Nephron (organoid): ENCODE measurements at regions not wholly inside any gene's neighbourhood (a gene's known extent, or its start where the extent isn't known, plus 50 kb on each side); places are given as distances from the start of the nearest gene placed in this dataset.

Experiments used
- H3K27ac Mint-ChIP-seq, 3 experiments: 2 replicates each; pipeline ENCODE4 v1.8.0; 2020; ENCODE audit warnings: mixed read lengths in 3 of 3, mild to moderate bottlenecking in 2 of 3, moderate library complexity in 1 of 3
- H3K27me3 Mint-ChIP-seq: 2 replicates; pipeline ENCODE4 v1.8.0; 2021; ENCODE audit warnings: low read depth, mild to moderate bottlenecking, moderate library complexity, mixed read lengths
- H3K36me3 Mint-ChIP-seq: 2 replicates; pipeline ENCODE4 v1.8.0; 2020; ENCODE audit warnings: low read depth, mixed read lengths
- H3K4me1 Mint-ChIP-seq: 2 replicates; pipeline ENCODE4 v1.8.0; 2020; ENCODE audit warnings: mixed read lengths
- H3K4me3 Mint-ChIP-seq, 3 experiments: 2 replicates each; pipeline ENCODE4 v1.8.0; 2020; ENCODE audit warnings: mild to moderate bottlenecking in 3 of 3, mixed read lengths in 3 of 3, moderate library complexity in 2 of 3
- H3K9me3 Mint-ChIP-seq: 2 replicates; pipeline ENCODE4 v1.8.0; 2020; ENCODE audit warnings: mixed read lengths
- CTCF ChIP-seq, 3 experiments: fragments of 200-600 bp; sonication (generic); IDR thresholded peaks; one replicate each; pipeline ENCODE4 v1.5.0; 2021; ENCODE audit warnings: antibody characterized with exemption in 3 of 3; ENCODE audit not compliant: unreplicated experiment in 3 of 3

- TF ChIP-seq CTCF (IDR thresholded peaks at IDR 0.05; ENCODE audit: unreplicated experiment in 3 of 3): no peak
- Mint-ChIP-seq H3K27ac (peak overlapping the region in 2 of 3 experiments; percentile 36 to 54), H3K4me1 (peaks cover 16% of the 10 kb centered on the region), H3K27me3 (peaks cover 9% of the 10 kb centered on the region), H3K4me3 (no peak overlapping the region), H3K36me3 (peaks cover 3% of the 10 kb centered on the region), H3K9me3 (peaks cover 3% of the 10 kb centered on the region)
These were observed 94.6 kb downstream of the UQCRFS1 start for GRCh38 chr19:29118389-29118788.

- peaks cover 16% of the 10 kb centered on the region for H3K4me1 Mint-ChIP-seq
- peaks cover 11% of the 10 kb centered on the region for H3K27me3 Mint-ChIP-seq
- H3K4me3 Mint-ChIP-seq: no peak overlapping the region
- TF ChIP-seq CTCF (IDR thresholded peaks at IDR 0.05; ENCODE audit: unreplicated experiment in 3 of 3): no peak
- H3K9me3 Mint-ChIP-seq: peaks cover 2% of the 10 kb centered on the region
- H3K36me3 Mint-ChIP-seq: peaks cover 1% of the 10 kb centered on the region
- peak overlapping the region in 2 of 3 experiments; percentile 36 to 54 for H3K27ac Mint-ChIP-seq
These were observed 95.0 kb downstream of the UQCRFS1 start for GRCh38 chr19:29117926-29118325.

- Mint-ChIP-seq H3K27ac (no peak overlapping the region), H3K27me3 (peaks cover 10% of the 10 kb centered on the region), H3K36me3 (no peaks in the 10 kb centered on the region), H3K4me1 (peaks cover 16% of the 10 kb centered on the region), H3K9me3 (no peaks in the 10 kb centered on the region), H3K4me3 (no peak overlapping the region)
- no peak for TF ChIP-seq CTCF (IDR thresholded peaks at IDR 0.05; ENCODE audit: unreplicated experiment in 3 of 3)
These were observed 97.8 kb downstream of the UQCRFS1 start for GRCh38 chr19:29115181-29115580.

- Mint-ChIP-seq H3K27ac (no peak overlapping the region), H3K9me3 (no peaks in the 10 kb centered on the region), H3K4me1 (peaks cover 9% of the 10 kb centered on the region), H3K27me3 (peaks cover 10% of the 10 kb centered on the region), H3K4me3 (no peak overlapping the region), H3K36me3 (no peaks in the 10 kb centered on the region)
- no peak for TF ChIP-seq CTCF (IDR thresholded peaks at IDR 0.05; ENCODE audit: unreplicated experiment in 3 of 3)
These were observed 99.1 kb downstream of the UQCRFS1 start for GRCh38 chr19:29113838-29114237.

GRCh38 chr19:29111576-29111975 is 101.4 kb downstream of the UQCRFS1 start:
- no peak for TF ChIP-seq CTCF (IDR thresholded peaks at IDR 0.05; ENCODE audit: unreplicated experiment in 3 of 3)
- no peak overlapping the region for H3K4me3 Mint-ChIP-seq
- H3K27me3 Mint-ChIP-seq: peaks cover 10% of the 10 kb centered on the region
- peak overlapping the region in 1 of 3 experiments; percentile 5 for H3K27ac Mint-ChIP-seq
- no peaks in the 10 kb centered on the region for H3K9me3 Mint-ChIP-seq
- H3K4me1 Mint-ChIP-seq: no peaks in the 10 kb centered on the region
- no peaks in the 10 kb centered on the region for H3K36me3 Mint-ChIP-seq

GRCh38 chr19:29107831-29108230 is 105.1 kb downstream of the UQCRFS1 start:
- no peak for TF ChIP-seq CTCF (IDR thresholded peaks at IDR 0.05; ENCODE audit: unreplicated experiment in 3 of 3)
- H3K4me1 Mint-ChIP-seq: no peaks in the 10 kb centered on the region
- H3K36me3 Mint-ChIP-seq: no peaks in the 10 kb centered on the region
- no peaks in the 10 kb centered on the region for H3K9me3 Mint-ChIP-seq
- no peak overlapping the region for H3K27ac Mint-ChIP-seq
- no peak overlapping the region for H3K4me3 Mint-ChIP-seq
- H3K27me3 Mint-ChIP-seq: peaks cover 15% of the 10 kb centered on the region
